IPS-18a (cell line): ENCODE measurements at regions not wholly inside any gene's neighbourhood (a gene's known extent, or its start where the extent isn't known, plus 50 kb on each side); places are given as distances from the start of the nearest gene placed in this dataset.

Experiments used
- H3K27ac ChIP-seq: one replicate; pipeline ENCODE4 v1.5.1; 2013; ENCODE audit warnings: low read length
- H3K27me3 ChIP-seq: one replicate; pipeline ENCODE4 v1.6.1; 2013; ENCODE audit warnings: mild to moderate bottlenecking, low read length; ENCODE audit not compliant: control insufficient read depth, insufficient read depth
- H3K36me3 ChIP-seq: one replicate; pipeline ENCODE4 v1.6.1; 2013; ENCODE audit warnings: low read depth, low read length; ENCODE audit not compliant: control insufficient read depth
- H3K4me1 ChIP-seq: one replicate; pipeline ENCODE4 v1.6.1; 2013; ENCODE audit warnings: low read depth, low read length; ENCODE audit not compliant: control insufficient read depth
- H3K4me3 ChIP-seq: one replicate; pipeline ENCODE4 v1.5.1; 2013; ENCODE audit warnings: low read length
- H3K9ac ChIP-seq: one replicate; pipeline ENCODE4 v1.6.1; 2013; ENCODE audit warnings: mild to moderate bottlenecking, low read length, moderate library complexity
- H3K9me3 ChIP-seq: one replicate; pipeline ENCODE4 v1.6.1; 2013; ENCODE audit warnings: low read depth, low read length; ENCODE audit not compliant: control insufficient read depth

DNA sequence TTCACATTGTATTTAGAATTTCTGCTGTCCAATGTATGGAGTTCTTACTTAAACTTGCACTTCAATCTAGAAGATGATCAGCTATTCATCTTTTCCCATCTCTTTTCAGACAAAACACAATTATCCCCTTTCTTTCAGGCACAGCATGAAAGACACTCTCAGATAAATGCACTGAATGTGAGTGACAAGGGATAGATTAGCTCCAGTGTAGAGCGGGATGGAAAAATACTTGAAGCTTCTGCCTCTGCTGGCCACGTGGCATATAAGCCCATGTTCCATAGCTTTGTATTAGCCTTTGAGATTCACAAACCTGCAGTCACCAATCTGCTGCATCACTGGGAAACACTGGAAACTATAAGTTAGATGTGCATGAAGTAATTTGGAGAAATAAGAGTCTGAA is 162.2 kb upstream of the FAM3C start:
- Histone ChIP-seq H3K9me3 (no peaks in the 10 kb centered on the region), H3K27ac (no peak overlapping the region), H3K9ac (no peak overlapping the region), H3K4me1 (peaks cover 5% of the 10 kb centered on the region), H3K4me3 (no peak overlapping the region), H3K27me3 (no peaks in the 10 kb centered on the region), H3K36me3 (no peaks in the 10 kb centered on the region)

DNA sequence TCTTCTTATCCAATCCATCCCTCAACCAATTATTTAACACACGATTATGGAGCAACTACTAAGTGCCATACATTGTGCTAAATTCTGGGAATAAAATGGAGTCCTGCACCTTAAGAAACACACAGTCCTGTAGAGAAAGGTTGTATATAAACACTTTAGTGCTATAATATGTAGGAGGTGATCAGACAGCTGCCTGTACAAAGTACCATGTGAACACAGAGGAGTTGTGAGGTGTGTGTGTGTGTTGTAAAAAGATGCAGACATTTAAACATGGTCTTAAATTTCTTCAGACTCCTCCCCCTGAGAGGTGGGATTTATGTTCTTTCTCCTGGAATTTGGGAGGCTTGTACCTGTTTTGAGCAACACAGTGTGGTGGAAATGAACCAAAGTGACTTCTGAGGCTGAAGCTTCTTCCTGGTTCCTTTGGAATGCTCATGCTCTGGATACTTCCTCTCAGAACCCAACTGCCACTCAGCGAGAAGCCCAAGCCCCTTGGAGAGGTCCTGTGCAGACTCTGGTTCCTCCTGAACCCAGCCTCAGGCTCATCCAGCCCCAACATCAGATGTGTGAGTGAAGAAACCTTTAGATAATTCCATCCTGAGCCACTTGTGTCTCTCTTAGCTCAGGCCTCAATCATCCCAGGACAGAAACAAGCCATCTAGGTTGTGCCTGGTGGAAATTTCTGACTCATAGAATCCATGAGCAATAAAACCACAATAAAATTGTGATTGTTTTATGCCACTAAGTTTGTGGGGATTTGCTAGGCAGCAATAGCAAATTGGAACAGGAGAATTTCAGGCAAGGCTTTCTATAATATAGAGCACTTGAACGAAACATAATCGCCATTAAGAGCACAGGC is 161.2 kb upstream of the FAM3C start:
- H3K27ac ChIP-seq, result no peak overlapping the region
- H3K4me1 ChIP-seq, result no peaks in the 10 kb centered on the region
- H3K27me3 ChIP-seq, result no peaks in the 10 kb centered on the region
- H3K9me3 ChIP-seq, result no peaks in the 10 kb centered on the region
- no peaks in the 10 kb centered on the region for H3K36me3 ChIP-seq
- no peak overlapping the region for H3K4me3 ChIP-seq
- no peak overlapping the region for H3K9ac ChIP-seq

DNA sequence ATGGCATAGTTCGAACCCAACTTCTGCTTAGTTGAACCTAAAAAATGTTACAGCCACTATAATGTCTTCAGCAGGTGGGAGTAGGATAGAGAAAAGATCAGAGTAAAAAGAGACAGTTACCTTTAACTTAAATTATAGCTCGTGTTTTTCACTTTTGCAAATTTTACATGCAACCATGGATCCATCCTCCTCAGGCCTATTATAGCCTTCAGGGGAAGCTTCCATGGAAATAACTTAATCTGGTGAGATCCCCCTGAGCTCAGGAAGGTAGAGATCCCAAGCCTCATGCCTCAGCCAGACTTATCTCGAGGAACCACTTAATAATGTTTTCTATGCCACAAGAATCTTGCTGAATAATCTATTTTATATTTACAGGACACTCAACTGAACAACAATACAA is 159.4 kb upstream of the FAM3C start:
- Histone ChIP-seq H3K9ac (no peak overlapping the region), H3K4me3 (no peak overlapping the region), H3K9me3 (no peaks in the 10 kb centered on the region), H3K27me3 (no peaks in the 10 kb centered on the region), H3K4me1 (no peaks in the 10 kb centered on the region), H3K36me3 (no peaks in the 10 kb centered on the region), H3K27ac (no peak overlapping the region)

GRCh38 chr7:121547544-121548092 is 151.5 kb upstream of the FAM3C start:
- Histone ChIP-seq H3K36me3 (no peaks in the 10 kb centered on the region), H3K27ac (no peak overlapping the region), H3K9ac (no peak overlapping the region), H3K27me3 (no peaks in the 10 kb centered on the region), H3K9me3 (peaks cover 8% of the 10 kb centered on the region), H3K4me3 (no peak overlapping the region), H3K4me1 (no peaks in the 10 kb centered on the region)

GRCh38 chr7:121546632-121547543 is 150.8 kb upstream of the FAM3C start:
- H3K9me3 ChIP-seq, result peaks cover 8% of the 10 kb centered on the region
- H3K27ac ChIP-seq, result no peak overlapping the region
- H3K4me3 ChIP-seq, result no peak overlapping the region
- no peaks in the 10 kb centered on the region for H3K4me1 ChIP-seq
- no peaks in the 10 kb centered on the region for H3K27me3 ChIP-seq
- no peak overlapping the region for H3K9ac ChIP-seq
- no peaks in the 10 kb centered on the region for H3K36me3 ChIP-seq

GRCh38 chr7:121545418-121545817 is 149.3 kb upstream of the FAM3C start:
- Histone ChIP-seq H3K9me3 (peaks cover 8% of the 10 kb centered on the region), H3K9ac (no peak overlapping the region), H3K4me3 (no peak overlapping the region), H3K27ac (no peak overlapping the region), H3K27me3 (no peaks in the 10 kb centered on the region), H3K4me1 (no peaks in the 10 kb centered on the region), H3K36me3 (no peaks in the 10 kb centered on the region)

DNA sequence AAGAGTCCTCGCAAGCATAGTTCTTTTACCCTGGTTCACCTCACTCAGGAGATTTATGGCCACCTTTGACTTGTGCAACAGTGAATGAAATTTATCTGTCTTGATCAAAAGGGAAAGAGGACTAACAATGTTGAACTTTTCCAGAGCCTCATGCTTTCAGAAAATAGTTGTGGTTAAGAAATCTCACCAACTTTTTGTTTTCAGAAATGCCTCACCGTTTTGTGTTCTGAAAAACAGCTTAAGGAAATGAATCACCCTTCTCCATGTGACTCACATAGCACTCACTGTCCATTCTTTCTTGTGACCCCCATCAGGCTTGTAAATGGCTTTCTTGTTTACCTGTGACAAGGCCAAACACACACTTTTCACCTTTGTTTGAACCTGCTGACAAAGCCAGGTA is 148.6 kb upstream of the FAM3C start:
- H3K27ac ChIP-seq, result no peak overlapping the region
- no peaks in the 10 kb centered on the region for H3K27me3 ChIP-seq
- no peaks in the 10 kb centered on the region for H3K36me3 ChIP-seq
- H3K4me3 ChIP-seq, result no peak overlapping the region
- no peaks in the 10 kb centered on the region for H3K4me1 ChIP-seq
- peaks cover 8% of the 10 kb centered on the region for H3K9me3 ChIP-seq
- H3K9ac ChIP-seq, result no peak overlapping the region

- no peaks in the 10 kb centered on the region for H3K36me3 ChIP-seq
- no peak overlapping the region for H3K4me3 ChIP-seq
- no peaks in the 10 kb centered on the region for H3K4me1 ChIP-seq
- H3K9ac ChIP-seq, result no peak overlapping the region
- no peaks in the 10 kb centered on the region for H3K27me3 ChIP-seq
- H3K27ac ChIP-seq, result no peak overlapping the region
- H3K9me3 ChIP-seq, result peaks cover 8% of the 10 kb centered on the region
Measured at GRCh38 chr7:121544238-121544637, 148.1 kb upstream of the FAM3C start.

- no peaks in the 10 kb centered on the region for H3K27me3 ChIP-seq
- H3K27ac ChIP-seq, result no peak overlapping the region
- H3K4me1 ChIP-seq, result no peaks in the 10 kb centered on the region
- H3K36me3 ChIP-seq, result no peaks in the 10 kb centered on the region
- no peak overlapping the region for H3K9ac ChIP-seq
- H3K4me3 ChIP-seq, result no peak overlapping the region
- peaks cover 8% of the 10 kb centered on the region for H3K9me3 ChIP-seq
Measured at GRCh38 chr7:121541457-121541856, 145.3 kb upstream of the FAM3C start.

DNA sequence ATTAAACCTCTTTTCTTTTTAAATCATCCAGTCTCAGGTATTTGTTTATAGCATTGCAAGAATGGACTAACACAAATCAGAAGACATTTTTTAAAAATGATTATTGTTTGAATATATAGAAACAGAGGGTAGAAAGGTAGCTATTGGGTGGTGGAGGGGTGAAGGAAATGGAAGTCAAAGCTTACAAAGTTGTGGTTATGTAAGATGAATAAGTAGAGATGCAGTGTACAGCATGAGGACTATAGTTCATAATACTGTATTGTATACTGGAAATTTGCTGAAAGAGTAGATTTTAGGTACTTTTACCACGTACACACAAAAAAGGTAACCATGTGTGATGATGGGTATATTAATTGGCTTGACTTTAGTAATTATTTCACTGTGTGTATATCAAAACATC is 144.0 kb upstream of the FAM3C start:
- no peak overlapping the region for H3K27ac ChIP-seq
- no peak overlapping the region for H3K9ac ChIP-seq
- peaks cover 2% of the 10 kb centered on the region for H3K9me3 ChIP-seq
- H3K36me3 ChIP-seq, result no peaks in the 10 kb centered on the region
- no peak overlapping the region for H3K4me3 ChIP-seq
- peaks cover 3% of the 10 kb centered on the region for H3K4me1 ChIP-seq
- H3K27me3 ChIP-seq, result no peaks in the 10 kb centered on the region

- Histone ChIP-seq H3K36me3 (no peaks in the 10 kb centered on the region), H3K27ac (no peak overlapping the region), H3K4me3 (no peak overlapping the region), H3K4me1 (peaks cover 3% of the 10 kb centered on the region), H3K9ac (no peak overlapping the region), H3K27me3 (no peaks in the 10 kb centered on the region), H3K9me3 (no peaks in the 10 kb centered on the region)
Measured at GRCh38 chr7:121537031-121537430, 140.9 kb upstream of the FAM3C start.
